K562 (cell line): ENCODE measurements at regions not wholly inside any gene's neighbourhood (a gene's known extent, or its start where the extent isn't known, plus 50 kb on each side); places are given as distances from the start of the nearest gene placed in this dataset.
A peak's percentile ranks its signal among the peaks of the same experiment; 100 is the strongest.

Source experiments
- ATF1 ChIP-seq, 2 experiments: fragments of 450-650 bp in 1 of 2; IDR thresholded peaks; 2 replicates each; pipeline ENCODE4 v1.6.1; 2016; ENCODE audit warnings: missing compliant biosample characterization in 1 of 2, missing genetic modification characterization in 1 of 2
- HNRNPL ChIP-seq: fragments of 200-400 bp; formaldehyde crosslinking; IDR thresholded peaks from 2 replicates; pipeline ENCODE4 v1.6.1; 2017; ENCODE audit warnings: low read depth, mild to moderate bottlenecking, low read length
- MAFF ChIP-seq: IDR thresholded peaks from 2 replicates; pipeline ENCODE4 v1.6.1; 2012; ENCODE audit warnings: low read length, improper control_type of control experiment
- MCM7 ChIP-seq, 2 experiments: fragments of 450-650 bp; IDR thresholded peaks; 2 replicates each; pipeline ENCODE4 v1.6.1; 2016 to 2018
- PHF20 ChIP-seq: fragments of 450-650 bp; IDR thresholded peaks from 2 replicates; pipeline ENCODE4 v1.6.1; 2018; ENCODE audit not compliant: partially characterized antibody
- POLR2B ChIP-seq: fragments of 450-650 bp; IDR thresholded peaks from 2 replicates; pipeline ENCODE4 v1.6.1; 2018; ENCODE audit warnings: low read depth; ENCODE audit not compliant: partially characterized antibody
- POLR2H ChIP-seq: IDR thresholded peaks from 2 replicates; pipeline ENCODE4 v1.6.1; 2016; ENCODE audit warnings: missing genetic modification characterization, low read depth, mild to moderate bottlenecking, control low read depth, missing compliant biosample characterization, moderate library complexity
- POLR3A ChIP-seq: IDR thresholded peaks from 2 replicates; pipeline ENCODE4 v1.6.1; 2011; ENCODE audit warnings: borderline replicate concordance, mild to moderate bottlenecking, moderate library complexity; ENCODE audit not compliant: insufficient read length, insufficient read depth; ENCODE audit errors: extremely low read depth
- PPARD ChIP-seq: fragments of 250-450 bp; sonication (Bioruptor Pico); IDR thresholded peaks from 2 replicates; pipeline ENCODE4 v1.8.0; 2022; ENCODE audit warnings: inconsistent platforms, mild to moderate bottlenecking, moderate library complexity
- RBM14 ChIP-seq: fragments of 200-400 bp; formaldehyde crosslinking; IDR thresholded peaks from 2 replicates; pipeline ENCODE4 v1.6.1; 2018; ENCODE audit warnings: low read depth, mild to moderate bottlenecking, low read length, moderate library complexity, borderline replicate concordance; ENCODE audit not compliant: insufficient read depth
- RNF2 ChIP-seq: sonication (generic); IDR thresholded peaks from 2 replicates; pipeline ENCODE4 v1.6.1; 2016
- SLC30A9 ChIP-seq: fragments of 250-450 bp; sonication (Bioruptor Pico); IDR thresholded peaks from 2 replicates; pipeline ENCODE4 v1.8.0; 2022; ENCODE audit warnings: mild to moderate bottlenecking, moderate library complexity
- TAL1 ChIP-seq: fragments of 450-650 bp; IDR thresholded peaks from 2 replicates; pipeline ENCODE4 v1.6.1; 2016; ENCODE audit warnings: mild to moderate bottlenecking
- TRIM28 ChIP-seq: fragments of 450-650 bp; IDR thresholded peaks from 2 replicates; pipeline ENCODE4 v1.6.1; 2017
- U2AF2 ChIP-seq: fragments of 200-400 bp; formaldehyde crosslinking; optimal IDR thresholded peaks from 2 replicates; pipeline ENCODE3; 2017; ENCODE audit warnings: low read depth, mild to moderate bottlenecking, low read length
- ZNF197 ChIP-seq: fragments of 200-800 bp; sonication (Bioruptor generic); IDR thresholded peaks from 2 replicates; pipeline ENCODE4 v1.6.1; 2016; ENCODE audit warnings: low read depth, missing genetic modification characterization, missing compliant biosample characterization
- ZNF311 ChIP-seq: fragments of 250-450 bp; sonication (Bioruptor Pico); IDR thresholded peaks from 2 replicates; pipeline ENCODE4 v1.4.0; 2020; ENCODE audit warnings: mild to moderate bottlenecking, moderate library complexity
- ZNF384 ChIP-seq: IDR thresholded peaks from 2 replicates; pipeline ENCODE4 v1.6.1; 2012; ENCODE audit warnings: low read depth, low read length, improper control_type of control experiment
- TF ChIP-seq, protein P1 (sequence below), 2 experiments: fragments of 450-650 bp; formaldehyde crosslinking in 1 of 2; IDR thresholded peaks; 2 replicates each; pipeline versions ENCODE4 v1.4.0 to v1.6.1; 2014 to 2020; ENCODE audit warnings: mild to moderate bottlenecking in 2 of 2, borderline replicate concordance in 1 of 2, low read depth in 1 of 2
- TF ChIP-seq, protein P2 (sequence below): fragments of 450-650 bp; formaldehyde crosslinking; IDR thresholded peaks from 2 replicates; pipeline ENCODE4 v1.4.0; 2020; ENCODE audit warnings: mild to moderate bottlenecking, mixed read lengths

DNA sequence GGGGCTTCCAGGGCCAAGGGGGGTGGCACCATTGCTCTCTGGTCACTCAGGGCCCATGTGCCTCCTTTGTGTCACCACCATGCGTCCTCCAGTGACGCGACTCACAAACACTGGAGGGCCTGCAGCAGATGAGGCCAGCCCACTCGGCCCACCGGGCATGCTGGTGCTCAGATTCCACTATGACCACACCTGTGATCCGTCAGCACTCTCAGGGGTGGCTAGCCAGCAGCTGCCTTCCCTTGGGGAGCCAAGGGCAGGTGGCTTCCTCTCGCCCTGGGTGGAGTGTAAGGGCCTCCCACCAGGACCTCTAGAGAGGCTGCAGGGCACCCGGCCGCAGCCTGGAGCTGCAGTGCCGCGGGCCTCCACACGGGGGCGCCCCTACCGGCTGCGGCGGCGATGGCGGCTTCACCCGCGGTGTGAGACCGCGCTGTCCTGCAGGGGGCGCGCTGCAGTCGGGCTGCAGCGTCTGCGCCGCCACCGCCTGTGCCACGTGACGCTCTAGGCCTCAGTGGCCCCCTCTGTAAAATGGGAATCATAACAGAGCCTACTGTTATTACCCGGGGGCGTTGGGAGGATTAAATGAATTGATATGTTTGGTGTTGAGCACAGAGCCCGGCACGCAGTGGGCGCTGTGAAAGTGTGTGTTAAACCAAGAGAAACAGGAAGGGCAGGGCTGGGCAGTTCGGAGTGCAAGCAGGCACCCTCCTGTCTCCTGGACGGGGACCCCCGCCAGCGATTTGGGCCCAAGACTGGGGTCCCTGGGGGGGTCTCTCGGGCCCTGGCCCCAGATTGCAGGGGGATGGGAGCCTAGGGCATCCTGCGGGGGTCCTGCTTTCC lies 192.4 kb upstream of the GSE1 start (continued):
- TF ChIP-seq, protein P1, sequence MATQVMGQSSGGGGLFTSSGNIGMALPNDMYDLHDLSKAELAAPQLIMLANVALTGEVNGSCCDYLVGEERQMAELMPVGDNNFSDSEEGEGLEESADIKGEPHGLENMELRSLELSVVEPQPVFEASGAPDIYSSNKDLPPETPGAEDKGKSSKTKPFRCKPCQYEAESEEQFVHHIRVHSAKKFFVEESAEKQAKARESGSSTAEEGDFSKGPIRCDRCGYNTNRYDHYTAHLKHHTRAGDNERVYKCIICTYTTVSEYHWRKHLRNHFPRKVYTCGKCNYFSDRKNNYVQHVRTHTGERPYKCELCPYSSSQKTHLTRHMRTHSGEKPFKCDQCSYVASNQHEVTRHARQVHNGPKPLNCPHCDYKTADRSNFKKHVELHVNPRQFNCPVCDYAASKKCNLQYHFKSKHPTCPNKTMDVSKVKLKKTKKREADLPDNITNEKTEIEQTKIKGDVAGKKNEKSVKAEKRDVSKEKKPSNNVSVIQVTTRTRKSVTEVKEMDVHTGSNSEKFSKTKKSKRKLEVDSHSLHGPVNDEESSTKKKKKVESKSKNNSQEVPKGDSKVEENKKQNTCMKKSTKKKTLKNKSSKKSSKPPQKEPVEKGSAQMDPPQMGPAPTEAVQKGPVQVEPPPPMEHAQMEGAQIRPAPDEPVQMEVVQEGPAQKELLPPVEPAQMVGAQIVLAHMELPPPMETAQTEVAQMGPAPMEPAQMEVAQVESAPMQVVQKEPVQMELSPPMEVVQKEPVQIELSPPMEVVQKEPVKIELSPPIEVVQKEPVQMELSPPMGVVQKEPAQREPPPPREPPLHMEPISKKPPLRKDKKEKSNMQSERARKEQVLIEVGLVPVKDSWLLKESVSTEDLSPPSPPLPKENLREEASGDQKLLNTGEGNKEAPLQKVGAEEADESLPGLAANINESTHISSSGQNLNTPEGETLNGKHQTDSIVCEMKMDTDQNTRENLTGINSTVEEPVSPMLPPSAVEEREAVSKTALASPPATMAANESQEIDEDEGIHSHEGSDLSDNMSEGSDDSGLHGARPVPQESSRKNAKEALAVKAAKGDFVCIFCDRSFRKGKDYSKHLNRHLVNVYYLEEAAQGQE (IDR thresholded peaks at IDR 0.05; ENCODE audit: borderline replicate concordance): peak; percentile 96
- TF ChIP-seq, protein P1 (CRISPR knock-in tag; IDR thresholded peaks at IDR 0.05; ENCODE audit: low read depth): peak; percentile 76; the same call in 1 of the 2 replicates
- TF ChIP-seq TRIM28: no peak; the same call in 1 of the 2 replicates
- TF ChIP-seq HNRNPL: peak; percentile 78
- TF ChIP-seq POLR2B: no peak
- no peak; the same call in 1 of the 2 replicates for TF ChIP-seq RNF2
- TF ChIP-seq ZNF384: peak; percentile 64
- no peak for TF ChIP-seq ZNF311 (CRISPR knock-in tag)
- no peak for TF ChIP-seq PPARD (CRISPR knock-in tag)
- TF ChIP-seq SLC30A9 (CRISPR knock-in tag): no peak
- no peak for TF ChIP-seq POLR2H (tag)
- TF ChIP-seq PHF20: peak; percentile 83
- TF ChIP-seq, protein P2, sequence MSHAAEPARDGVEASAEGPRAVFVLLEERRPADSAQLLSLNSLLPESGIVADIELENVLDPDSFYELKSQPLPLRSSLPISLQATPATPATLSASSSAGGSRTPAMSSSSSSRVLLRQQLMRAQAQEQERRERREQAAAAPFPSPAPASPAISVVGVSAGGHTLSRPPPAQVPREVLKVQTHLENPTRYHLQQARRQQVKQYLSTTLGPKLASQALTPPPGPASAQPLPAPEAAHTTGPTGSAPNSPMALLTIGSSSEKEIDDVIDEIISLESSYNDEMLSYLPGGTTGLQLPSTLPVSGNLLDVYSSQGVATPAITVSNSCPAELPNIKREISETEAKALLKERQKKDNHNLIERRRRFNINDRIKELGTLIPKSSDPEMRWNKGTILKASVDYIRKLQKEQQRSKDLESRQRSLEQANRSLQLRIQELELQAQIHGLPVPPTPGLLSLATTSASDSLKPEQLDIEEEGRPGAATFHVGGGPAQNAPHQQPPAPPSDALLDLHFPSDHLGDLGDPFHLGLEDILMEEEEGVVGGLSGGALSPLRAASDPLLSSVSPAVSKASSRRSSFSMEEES (CRISPR knock-in tag): peak; percentile 89
- no peak for TF ChIP-seq MAFF
- TF ChIP-seq MCM7 (IDR thresholded peaks at IDR 0.05): no peak
- no peak for TF ChIP-seq TAL1
- no peak for TF ChIP-seq ZNF197 (CRISPR knock-in tag)
- no peak for TF ChIP-seq ATF1 (CRISPR knock-in tag; IDR thresholded peaks at IDR 0.05)
- TF ChIP-seq ATF1 (tag; IDR thresholded peaks at IDR 0.05): peak; percentile 90
- no peak for TF ChIP-seq RBM14
- TF ChIP-seq POLR3A: no peak
- no peak for TF ChIP-seq U2AF2
